ENCODE measurements at regions not wholly inside any gene's neighbourhood (a gene's known extent, or its start where the extent isn't known, plus 50 kb on each side); places are given as distances from the start of the nearest gene placed in this dataset.

DNA sequence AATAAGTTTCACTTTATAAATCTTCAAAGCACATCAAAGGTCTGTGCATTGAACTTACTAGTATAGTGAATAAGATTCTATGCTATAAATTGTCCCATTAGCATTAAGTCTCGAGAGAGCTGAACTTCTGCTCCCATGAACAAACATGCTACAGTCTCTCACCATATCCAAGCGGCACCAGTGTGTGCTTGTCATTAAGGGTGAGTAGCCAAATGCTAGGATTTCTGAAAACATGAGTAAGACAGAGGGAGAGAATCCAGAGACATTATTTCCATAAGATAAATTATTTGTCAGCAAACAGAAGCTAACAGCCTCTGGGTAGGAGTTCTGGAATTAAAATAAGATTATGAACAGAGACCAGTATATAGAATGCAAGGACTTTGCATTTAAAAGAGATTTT is 2882.5 kb downstream of the PCDH9 start:
- DNase-seq = no peak

DNA sequence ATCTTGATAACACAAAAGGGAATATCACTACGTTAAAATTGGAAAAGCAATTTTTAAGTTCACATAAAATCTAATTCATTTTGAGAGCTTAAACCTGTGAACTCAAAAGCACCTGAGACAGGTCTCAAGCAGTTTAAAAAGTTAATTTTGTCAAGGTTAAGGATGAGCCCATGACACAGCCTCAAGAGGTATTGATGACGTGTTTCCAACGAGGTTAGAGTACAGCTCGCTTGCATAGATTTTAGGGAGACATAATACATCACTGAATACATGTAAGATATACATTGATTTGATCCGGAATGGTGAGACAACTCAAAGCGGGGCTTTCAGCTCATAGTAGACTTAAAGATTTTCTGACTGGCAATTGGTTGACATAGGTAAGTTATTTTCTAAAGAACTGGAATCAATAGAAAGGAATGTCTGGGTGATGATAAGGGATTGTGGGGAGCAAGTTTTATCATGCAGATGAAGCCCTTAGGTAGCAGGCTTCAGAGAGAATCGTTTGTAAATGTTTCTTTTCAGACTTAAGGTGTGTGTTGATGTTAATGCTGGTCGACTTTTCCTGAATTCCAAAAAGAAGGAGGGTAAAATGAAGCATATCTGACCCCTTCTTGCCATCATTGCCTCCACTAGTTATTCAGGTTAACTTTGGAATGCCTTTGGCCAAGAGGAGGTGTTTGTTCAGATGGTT is 2890.6 kb downstream of the PCDH9 start:
- DNase-seq = no peak

DNA sequence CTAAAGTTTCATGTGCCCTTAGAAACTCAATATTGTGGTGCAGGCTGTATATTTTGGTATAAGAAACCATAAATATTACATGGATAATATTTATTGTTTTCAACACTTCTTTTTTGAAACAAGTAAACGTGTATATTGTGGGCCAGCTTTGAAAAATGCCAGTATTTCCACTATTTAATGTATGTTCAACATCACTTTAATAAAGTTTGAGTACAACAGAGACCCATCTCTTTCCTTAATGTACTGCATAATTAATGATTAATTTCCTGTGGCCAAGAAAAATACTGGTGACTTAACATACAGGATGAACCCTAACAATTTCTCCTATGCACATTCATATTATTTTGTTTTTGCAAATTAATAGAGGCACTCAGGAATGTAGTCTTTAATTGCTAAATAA is 2891.5 kb downstream of the PCDH9 start:
- DNase-seq = no peak

DNA sequence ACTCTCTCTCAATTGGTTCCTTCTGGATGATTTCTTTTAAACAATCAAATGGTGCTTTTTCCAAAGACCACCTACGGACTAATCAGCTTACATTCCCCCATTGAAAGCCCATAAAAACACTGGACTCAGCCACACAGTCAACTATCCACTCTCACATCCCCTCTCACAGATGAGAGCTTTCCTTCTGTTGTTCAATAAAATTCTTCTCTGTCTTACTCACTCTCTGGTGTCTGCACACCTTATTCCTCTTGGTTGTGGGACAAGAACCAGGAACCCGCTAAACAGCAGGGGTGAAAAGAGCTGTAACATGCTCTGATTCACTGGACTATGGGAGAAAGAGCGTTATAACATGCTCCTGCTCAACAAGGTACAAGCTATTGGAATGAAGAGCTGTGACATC is 2896.2 kb downstream of the PCDH9 start:
- DNase-seq = no peak

DNA sequence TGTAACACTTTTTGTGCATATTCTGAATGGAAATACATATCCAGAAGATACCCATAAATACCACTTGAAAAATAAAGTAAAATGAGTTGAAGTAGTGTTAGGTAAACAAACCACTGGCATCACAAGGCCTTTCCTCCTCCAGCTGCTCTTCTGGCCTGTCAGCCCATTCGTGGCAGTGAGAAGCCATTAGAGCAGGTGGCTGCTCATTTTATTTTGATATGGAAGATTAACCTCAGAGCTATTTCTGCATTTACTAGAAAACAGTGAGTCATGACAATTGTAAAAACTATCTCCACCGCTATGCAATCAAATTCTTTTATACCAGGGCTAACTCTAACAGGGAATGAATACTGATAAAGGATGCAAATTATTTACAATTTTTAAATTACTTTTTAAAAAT is 2898.1 kb downstream of the PCDH9 start:
- DNase-seq = no peak

DNA sequence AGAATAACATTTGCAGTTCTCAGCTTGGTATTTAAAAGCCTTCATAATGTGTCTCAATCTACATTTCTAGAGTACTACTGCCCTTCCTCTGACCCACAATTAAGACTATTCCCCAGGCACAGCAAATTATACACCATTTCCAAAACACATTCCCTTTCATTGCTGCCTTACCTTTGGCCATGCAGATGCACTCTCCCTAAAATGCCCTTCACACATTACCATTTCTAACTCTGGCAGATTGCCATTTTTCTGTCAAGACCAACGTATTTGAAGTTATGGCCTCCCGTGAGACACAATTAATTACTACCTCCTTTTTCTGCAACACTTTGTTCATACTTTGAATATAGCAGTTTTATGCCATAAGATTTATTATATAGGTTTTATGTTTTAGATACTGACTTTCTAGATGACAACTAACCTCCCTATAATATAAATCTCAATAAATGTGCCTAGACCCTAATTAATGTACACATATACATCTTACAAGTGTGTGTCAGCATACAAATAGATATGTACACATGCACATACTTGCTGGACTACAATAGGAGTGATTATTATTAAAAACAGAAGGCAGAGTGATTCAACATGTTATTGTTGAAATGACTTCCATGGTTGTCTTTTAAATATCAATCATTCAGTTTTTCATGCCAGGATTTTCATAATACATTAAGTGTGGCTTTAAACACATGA is 2902.5 kb downstream of the PCDH9 start:
- DNase-seq = no peak

DNA sequence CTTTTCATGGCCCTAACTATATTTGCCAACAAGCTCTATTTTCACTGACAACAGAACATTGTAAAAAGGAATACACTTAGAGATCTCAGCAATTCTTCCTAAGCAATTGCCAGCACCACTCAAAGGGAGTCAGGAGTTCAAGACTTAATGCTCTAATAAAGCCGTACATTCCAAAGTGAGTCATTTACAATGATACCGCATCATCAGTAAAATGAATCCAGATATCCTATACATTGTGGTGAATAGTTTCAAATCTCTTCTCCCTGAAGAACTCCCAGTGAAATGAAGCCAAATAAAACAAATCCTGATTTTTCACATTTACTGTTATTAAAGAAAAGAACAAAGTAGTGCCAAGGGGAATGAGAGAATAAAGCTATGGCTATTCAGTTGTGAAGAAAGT is 2898.7 kb upstream of the PCDH20 start:
- no peak for DNase-seq

DNA sequence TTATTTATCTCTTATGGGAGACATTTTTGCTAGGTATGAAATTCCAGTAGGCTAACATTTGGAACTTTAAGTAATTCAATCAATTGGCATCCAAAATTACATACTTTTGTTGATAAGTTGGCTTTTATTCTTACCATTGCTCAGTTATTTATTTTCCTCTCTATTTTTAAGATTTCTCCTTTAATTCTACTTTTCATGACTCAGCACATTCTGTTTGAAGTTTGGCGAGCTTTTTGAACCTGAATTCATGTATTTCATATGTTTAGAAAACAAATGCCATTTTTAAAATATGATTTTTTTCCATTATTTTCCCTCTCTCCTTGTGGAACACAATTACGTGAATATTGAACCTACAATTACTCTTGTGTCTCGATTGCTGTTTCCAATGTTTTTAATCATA is 2896.3 kb upstream of the PCDH20 start:
- no peak for DNase-seq

DNA sequence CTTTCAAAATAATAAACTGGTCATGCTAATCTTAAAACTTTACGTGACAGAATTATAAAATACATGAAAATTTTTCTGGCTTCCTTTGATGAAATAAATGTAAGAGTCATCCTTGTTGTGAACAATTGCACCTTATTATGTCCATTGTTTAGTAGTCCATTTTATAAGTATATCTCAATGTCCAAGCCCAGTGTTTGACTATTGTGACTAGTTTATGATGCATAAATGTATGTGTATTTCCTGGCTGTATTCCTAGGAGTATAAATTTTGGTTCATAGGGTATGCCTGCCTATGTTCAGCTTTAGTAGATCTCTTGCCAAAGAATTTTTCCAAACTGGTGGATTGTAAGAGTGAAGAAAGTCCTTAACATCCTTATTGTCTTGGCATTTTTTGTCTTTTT is 2895.5 kb upstream of the PCDH20 start:
- no peak for DNase-seq

DNA sequence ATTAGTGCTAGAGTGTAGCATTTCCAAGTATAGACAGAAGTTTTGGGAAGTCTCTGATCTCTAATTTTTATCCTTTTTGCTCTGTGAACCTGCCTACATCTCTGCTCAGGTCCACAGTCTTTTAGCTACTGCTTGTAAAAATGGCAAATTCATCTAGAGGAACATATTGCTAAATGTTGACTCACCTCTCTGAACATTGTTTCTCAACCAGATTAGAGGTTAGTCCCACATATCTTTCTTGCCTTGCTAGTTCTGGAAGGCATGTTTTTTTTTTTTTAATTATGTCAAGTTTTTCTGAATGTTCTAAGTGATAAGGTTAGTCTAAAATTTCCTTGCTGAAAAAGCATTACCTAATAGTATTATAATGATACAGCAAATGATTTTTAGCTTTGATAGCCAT is 2889.6 kb upstream of the PCDH20 start:
- no peak for DNase-seq

DNA sequence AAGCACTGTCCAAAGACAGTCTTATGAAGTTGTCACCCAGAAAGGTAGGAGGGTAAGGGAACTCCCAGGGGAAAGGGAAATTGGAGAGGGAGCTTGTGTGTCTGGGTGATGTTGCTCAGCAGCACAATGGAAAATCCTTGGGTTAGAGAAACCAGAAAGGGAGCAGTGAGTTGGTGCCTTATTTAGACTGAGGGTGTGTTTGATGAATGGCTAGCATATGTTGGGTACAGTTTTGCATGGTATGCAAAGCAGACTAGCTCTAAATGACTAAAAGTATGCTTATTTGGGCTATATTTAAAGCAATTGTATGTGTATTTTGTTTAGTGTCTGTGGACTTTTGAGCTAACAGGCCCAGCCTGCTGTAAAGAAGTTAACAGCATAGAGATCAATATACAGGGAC is 2884.6 kb upstream of the PCDH20 start:
- no peak for DNase-seq

DNA sequence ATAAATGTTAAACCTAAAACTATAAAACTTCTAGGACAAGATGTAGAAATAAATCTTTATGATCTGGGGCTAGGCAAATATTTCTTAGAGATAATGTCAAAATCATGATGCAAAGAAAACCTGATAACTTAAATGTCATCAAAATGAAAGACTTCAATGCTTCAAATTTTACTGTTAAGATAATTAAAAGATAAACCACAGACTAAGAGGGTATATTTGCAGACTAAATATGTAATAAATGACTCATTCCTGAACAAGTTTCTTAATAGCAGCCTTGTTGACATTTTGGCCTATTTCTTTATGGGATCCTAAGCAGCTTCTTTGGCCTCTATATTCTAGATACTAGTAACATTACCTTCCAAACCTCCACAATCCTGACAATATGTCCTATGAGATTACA is 2878.3 kb upstream of the PCDH20 start:
- no peak for DNase-seq

DNA sequence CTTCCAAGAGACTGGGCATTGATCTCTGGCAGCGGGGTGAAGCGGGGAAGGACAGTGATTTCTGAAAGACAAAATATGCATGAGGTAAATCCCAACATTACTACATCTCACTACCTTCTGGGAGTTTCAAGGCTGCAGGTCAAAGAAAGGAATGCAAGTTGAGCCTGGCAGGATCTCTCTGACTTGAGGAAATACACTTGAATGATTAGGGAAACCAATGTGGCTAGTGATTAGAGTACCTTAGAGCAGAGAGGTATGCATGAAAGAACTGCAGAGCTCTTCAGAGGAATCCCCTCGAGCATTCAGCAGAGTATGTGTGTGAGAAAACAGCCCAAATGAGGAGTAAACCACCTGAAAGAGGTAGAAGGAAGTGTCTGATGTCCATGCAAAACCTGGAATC is 2874.1 kb upstream of the PCDH20 start:
- DNase-seq = no peak

DNA sequence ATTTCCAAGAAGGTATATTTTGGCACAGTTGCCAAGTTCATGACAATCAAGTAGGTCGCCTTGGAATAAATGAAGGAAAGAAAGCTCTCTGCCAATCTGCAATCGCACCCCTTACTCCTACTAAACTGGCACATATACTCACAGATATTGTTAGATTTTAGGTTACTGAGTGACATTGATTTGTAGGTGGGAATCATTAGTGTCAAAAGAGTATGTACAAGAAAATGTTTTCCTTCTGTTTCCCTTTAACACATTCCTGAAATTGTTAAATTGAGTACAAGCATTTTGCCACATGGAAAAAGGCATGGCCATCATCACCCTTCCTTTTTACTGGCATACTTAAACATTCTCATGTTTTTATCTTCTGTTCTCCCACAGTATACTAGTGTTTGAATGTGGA is 2868.3 kb upstream of the PCDH20 start:
- DNase-seq = no peak

DNA sequence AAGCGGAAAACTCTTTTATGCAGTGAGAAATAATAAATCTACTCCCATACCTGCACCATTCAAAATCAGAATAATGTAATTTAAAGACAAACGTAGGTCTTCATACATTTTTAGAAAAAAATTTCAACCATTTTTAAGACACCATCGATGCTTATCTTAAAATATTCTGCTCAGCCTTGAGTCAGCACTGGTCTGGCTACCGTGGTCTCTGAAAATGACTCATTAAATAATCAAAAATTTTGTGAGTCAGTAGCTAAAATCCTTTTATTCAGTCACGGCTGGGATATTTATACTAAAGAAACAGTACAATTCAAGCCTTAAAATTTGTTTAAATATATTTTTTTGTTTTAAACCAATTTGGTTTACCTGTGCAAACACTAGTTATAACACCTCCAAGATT is 2862.8 kb upstream of the PCDH20 start:
- DNase-seq = no peak

DNA sequence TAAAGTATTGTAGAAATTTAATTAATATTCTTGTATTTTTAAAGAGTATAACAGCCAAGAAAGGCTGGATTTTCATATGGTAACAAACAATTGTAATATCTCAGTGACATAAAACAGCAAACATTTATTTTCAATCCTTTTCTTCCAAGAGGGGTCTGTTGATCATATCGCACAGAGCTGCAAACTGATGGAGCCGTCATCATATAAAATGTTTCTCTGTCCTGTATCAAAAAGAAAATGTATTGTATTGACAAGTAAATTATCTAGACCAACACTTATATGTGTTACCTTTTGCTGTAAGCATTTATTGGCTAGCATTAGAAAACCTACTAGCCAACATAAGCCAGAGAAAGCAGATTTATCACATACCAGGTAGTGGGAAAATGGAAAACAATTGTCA is 2861.4 kb upstream of the PCDH20 start:
- DNase-seq = no peak

DNA sequence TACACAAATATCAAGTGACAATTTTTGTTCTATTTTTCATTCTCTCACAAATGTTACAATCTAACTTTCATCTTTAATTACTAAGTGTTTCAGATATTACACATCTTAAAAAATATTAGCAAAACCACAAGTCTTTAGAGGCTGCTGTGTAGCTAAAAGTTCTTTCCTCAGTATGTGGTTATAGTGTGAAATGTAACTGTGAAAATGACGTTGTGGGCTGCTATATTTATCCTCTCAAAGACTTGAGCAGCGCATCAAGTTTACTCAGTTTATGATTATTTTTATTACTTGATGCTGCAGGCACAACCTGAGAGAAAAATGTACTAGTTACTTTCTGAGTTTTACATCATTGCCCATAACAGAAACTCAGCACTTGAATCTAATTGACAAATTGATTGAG is 2860.6 kb upstream of the PCDH20 start:
- DNase-seq = no peak

DNA sequence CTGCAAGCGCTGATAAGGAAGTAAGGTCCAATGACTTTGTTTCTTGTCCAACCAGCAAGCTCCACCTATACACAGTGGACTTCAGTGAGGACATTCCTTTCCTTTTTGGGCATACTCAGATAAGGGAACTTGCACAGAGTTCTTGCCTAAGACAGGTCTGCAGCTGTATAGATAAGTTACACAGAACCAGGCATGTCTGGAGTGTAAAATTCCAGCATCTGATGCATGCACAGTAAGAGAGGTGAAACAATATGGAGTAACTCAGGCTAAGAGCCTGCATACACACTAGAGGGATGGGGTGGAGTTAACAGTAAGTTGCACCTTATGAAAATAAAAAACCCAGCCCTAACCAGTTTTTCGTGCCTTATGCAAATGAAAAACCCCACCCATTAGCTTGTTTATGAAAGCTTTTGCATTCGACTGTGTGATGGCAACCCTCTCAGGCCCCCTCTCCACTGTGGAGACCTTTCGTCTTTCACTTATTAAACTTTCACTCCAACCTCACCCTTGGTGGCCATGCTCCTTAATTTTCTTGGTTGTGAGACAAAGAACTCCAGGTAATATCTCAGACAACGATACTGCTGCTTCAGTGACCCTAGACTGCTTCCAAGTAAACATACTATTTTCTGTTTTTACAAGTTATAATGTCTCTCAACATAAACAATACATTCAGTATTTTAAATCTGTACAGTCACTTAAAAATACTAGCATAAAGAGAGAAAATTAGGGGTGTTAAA is 2859.0 kb upstream of the PCDH20 start:
- DNase-seq = no peak

DNA sequence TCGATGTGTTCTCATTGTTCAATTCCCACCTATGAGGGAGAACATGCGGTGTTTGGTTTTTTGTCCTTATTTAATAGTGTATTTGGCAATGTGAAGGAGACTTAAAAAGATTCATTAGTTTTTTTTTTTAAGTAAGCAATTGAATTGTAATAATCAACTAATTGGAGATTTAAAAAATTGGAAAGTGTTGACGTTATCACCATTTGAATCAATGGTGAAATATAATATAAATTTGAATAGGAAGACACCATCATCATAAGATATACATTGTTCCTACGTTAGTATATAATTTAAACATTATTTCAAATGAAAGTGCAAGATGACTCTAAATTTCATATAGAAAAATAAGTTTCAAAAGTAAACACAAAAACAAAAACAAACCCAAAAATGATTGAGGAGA is 2858.1 kb upstream of the PCDH20 start:
- no peak for DNase-seq

DNA sequence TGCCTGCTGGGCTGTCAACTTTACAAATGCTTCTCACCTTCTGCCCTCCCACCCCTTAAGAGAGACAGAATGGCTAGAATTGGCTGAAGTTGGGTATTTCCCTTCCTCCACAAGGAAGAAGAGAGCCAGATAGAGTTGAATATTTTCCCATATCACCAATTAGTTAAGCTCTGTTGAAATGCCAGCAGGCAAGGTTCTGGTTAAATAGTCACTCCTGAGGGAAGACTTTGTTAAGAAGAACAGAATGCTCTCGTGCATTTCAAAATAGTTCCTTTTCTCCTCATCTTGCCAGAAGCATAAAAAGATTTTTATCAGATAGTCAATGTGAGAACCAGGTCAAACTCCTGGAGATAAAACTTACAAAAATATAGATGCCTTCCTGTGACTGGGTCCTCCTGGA is 2857.0 kb upstream of the PCDH20 start:
- no peak for DNase-seq

DNA sequence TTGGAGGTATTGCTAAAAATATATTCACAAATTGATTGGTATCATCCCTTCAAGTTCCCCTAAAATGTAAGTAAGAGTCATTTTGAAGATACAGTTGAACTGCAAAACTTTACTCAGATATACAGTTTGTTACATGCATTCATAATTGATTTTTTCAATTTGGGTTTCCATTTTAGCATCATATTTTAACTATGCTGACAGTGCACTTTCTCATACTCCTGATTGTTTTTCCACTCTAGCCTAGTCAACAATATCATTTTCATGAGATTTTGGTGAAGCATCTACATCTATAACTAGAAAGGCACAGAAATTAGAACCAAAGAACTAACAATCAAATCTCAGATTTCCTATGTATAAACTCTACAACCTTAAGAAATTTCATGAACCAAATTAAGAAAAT is 2850.4 kb upstream of the PCDH20 start:
- no peak for DNase-seq

DNA sequence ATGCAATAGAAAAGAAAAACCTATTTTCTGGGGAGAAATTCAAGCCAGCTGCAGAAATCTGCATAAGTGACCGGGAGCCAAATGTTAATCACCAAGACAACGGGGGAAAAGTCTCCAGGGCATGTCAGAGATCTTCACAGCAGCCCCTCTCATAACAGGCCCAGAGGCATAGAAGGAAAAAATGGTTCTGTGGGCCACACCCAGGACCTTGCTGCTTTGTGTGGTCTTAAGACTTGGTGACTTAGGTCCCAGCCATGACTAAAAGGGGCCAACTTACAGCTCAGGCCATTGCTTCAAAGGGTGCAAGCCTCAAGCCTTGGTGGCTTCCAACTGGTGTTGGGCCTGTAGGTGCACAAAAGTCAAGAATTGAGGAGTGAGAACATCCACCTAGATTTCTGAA is 2847.6 kb upstream of the PCDH20 start:
- DNase-seq = no peak

DNA sequence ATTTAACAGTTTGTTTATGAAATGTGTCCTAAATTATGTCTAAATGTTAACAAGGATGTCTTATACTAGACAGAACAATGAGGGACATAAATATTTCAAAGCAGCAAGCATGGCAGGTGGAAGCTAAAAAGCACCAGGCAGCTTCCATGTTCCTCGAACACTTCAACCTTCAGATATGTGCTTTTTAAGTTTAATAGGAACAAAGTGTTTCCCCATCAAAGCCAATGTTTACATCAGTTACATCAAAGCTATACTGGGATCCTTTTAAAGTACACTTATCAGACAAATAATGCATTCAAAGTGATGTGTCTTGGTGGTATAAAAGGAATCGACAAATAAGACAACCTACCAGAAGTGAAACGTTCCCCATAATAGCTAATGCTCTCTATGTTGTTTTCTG is 2841.1 kb upstream of the PCDH20 start:
- no peak for DNase-seq

DNA sequence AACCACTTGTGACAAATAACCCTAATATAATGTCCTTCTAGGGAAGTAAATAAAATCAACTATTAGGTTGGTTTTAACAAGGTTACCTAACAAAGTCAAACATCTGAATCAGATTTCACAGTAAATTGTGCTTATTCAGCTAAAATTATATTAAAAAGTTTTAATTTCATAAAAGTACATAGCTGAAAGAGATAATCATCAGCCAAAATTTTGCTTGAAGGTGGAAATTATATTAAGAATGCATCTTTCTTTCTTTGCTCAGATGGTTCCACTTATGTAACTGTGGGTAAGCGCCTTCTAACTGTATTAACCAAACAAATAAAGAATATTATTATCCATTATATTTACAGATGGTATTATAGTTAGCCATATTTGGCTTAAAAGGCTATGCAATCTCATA is 2840.3 kb upstream of the PCDH20 start:
- no peak for DNase-seq
